HUDEP-2 (cell line): ENCODE measurements at regions not wholly inside any gene's neighbourhood (a gene's known extent, or its start where the extent isn't known, plus 50 kb on each side); places are given as distances from the start of the nearest gene placed in this dataset.
"Not testable (repeated sequence)": the region's sequence is repeated elsewhere in the genome, so short reads cannot be mapped to it uniquely, and the experiment has no call there.

Experiments used
- DNase-seq, 76 experiments: peaks; one replicate each; lab custom pipeline; 2025; ENCODE audit not compliant: unreplicated experiment in 76 of 76; lab: John Stamatoyannopoulos, UW

GRCh38 chr3:11898611-11899325 lies 52.1 kb upstream of the TAMM41 start:
- DNase-seq = no peak

GRCh38 chr3:11899389-11899788 lies 52.7 kb upstream of the TAMM41 start:
- DNase-seq = not testable (repeated sequence)

GRCh38 chr3:11899826-11900225 lies 53.1 kb upstream of the TAMM41 start:
- no peak for DNase-seq

DNA sequence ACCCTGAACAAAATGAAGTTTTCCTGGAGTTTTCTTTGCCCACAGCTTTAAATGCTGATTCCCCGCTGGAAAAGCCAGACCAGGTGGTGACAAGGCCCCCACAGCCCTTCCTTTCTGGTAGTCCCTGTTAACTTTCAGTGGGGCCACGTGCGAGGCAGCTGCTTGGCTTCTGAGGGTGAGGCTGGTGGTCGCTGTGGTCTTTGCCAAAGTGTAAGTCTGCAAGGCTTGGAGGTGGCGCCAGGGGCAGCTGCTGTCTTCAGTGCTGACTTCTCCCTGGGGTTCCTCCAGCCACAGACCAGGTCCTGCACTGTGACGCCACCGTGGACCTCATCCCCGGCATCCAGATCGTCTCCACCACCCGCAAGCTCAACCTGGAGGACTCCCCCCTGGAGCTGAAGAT lies 54.1 kb upstream of the TAMM41 start:
- DNase-seq = no peak

DNA sequence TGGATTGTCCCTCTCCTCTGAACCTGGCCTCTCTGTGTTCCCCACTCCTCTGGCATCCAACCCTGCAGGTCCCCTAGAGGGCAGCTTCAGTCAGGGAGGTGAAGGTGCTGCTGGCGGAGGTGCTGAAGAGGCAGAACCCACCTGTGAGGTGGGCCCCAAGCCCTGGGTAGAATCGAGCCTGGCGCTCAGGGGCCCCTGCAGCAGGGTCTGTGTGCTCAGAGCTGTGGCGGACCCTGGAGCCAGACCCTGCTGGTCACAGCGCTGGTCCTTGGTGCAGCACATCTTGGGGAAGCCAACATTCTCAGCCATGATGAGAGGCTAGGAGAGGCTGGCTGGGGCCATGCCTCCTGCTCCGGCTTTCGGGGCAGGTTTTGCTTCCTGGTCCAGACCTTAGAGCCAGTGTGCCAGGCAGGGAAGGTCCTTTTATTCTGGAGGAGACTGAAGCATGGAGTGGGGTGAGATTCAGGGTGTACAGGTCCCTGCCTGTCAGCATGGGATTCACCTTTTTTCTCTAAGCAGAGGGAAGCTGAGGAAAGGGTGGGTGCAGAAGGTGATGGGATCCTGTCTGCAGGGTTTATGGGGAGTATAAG lies 54.7 kb upstream of the TAMM41 start:
- no peak for DNase-seq

DNA sequence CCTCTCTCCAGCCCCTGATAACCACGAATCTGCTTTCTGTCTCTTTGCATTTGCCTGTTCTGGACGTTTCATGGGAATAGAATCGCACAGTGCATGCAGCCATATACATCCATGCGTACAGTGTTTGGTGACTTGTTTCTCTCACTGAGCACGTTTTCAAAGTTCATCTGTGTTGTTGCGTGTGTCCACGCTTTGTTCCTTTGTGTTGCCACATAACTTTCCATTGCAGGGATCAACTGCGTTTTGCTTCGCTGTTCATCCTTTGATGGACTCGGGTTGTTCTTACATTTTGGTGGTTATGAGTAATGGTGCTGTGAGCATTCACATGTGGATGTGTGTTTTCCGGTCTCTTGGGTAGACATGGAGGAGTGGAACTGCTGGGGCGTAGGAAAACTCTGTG lies 56.4 kb upstream of the TAMM41 start:
- DNase-seq = no peak

GRCh38 chr3:11903447-11903846 lies 56.8 kb upstream of the TAMM41 start:
- no peak for DNase-seq

GRCh38 chr3:11904157-11904556 lies 57.5 kb upstream of the TAMM41 start:
- DNase-seq = no peak

- DNase-seq = no peak
Measured at GRCh38 chr3:11906407-11906806, 59.7 kb upstream of the TAMM41 start.

- no peak for DNase-seq
Measured at GRCh38 chr3:11907667-11908660, 61.3 kb upstream of the TAMM41 start.

DNA sequence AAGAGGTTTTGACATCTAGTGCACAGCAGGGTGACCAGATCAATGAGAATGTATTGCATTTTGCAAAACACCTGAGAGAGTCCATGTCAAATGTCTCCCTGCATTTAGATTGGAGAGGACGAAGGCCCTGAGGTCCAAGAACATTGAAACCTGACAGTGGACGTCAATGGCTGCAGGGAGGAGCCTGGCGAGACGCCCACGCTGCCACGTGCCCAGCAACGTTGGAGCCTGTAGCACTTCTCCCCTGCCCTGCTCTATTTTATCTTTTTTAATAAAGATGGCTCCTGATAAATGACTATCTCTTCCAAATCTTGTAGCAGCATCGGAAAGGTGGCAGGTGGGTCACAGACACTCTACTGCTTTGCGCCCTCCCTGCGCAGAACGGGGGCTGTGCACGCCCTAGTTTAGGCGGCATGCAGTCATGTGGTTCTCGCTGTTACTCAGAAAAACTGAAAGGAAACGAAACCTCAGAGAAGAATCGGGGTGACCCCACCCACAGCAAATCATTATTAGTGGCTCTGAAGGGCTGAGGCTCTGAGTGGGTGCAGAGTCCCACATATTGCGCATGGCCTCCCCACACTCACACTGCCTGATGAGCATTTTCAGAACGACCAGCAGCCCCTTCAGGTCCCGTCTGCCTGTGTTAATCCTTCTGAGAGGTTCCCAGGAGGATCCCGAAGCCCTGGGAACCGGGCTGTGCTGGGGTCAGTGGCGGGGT lies 62.5 kb upstream of the TAMM41 start:
- DNase-seq = no peak

GRCh38 chr3:11909726-11910125 lies 63.0 kb upstream of the TAMM41 start:
- DNase-seq = no peak

GRCh38 chr3:11910216-11910930 lies 63.7 kb upstream of the TAMM41 start:
- not testable (repeated sequence) for DNase-seq

DNA sequence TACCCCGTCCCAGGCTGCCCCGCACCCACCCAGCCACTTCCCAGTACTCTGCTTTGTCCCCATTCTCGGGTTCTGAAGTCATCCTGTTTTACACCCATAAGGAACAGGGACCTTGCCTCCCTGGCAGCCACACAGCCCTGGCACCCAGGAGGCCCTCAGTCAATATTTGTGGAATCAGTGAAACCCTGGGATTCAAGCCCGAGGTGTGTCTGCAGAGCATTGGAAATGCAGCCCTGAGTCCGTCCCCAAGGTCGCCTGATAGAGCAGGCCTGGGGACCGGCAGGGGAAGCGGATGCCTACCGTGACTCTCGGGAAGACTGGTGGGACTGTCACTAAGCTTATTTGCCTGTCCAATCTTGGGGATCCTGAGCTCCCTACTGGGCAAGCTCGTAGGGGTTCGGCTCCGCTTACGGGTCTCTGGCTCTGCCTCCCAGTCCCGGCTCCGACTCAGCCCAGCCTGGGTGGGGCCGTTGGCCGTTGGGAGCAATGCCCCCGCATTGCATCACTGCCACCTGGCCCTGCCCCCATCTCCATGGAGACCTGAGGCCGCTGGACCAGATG lies 64.4 kb upstream of the TAMM41 start:
- no peak for DNase-seq

DNA sequence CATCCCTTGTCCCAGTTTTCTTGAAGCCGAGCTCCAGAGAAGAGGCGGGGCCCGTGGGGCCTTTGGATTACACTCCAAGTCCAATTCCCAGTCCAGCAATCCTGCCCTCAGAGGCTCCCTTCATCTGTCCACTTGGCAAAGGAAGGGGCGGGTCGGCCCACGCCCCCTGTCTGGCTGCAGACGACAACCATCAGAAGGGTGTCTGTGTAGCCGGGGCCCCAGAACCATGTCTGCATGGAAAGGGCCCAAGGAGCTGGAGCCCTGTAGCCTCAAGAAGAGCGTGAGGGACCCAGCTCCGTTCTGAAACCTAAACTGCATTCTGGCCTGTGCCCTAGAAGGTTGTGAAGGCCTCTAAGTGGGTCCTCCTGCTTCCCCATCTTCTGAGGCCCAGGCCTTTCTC lies 65.2 kb upstream of the TAMM41 start:
- not testable (repeated sequence) for DNase-seq

DNA sequence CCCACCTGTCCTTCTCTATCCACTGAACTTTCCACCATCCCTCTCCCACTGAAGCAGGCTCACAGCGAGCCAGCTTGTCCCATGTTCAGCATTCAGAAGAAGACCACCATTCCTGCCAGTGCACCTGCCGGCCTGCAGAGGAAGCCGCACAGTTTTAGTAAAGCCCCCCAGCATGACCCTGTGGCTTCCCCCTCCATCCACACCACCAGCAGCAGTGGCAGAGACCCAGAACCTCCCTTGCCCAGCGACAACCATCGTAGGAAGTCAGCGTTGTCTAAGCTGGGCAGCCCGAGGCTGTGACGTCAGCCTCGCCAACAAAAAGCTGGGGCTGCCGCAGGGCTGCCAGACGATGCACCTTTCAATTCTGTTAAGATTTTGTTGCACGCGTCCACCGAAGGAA lies 66.6 kb upstream of the TAMM41 start:
- no peak for DNase-seq

- no peak for DNase-seq
Measured at GRCh38 chr3:11914041-11914440, 67.4 kb upstream of the TAMM41 start.

- no peak for DNase-seq
Measured at GRCh38 chr3:11914651-11915050, 68.0 kb upstream of the TAMM41 start.

GRCh38 chr3:11915621-11916424 lies 69.1 kb upstream of the TAMM41 start:
- DNase-seq = no peak
